Natural killer cell (primary cell): ENCODE measurements at regions not wholly inside any gene's neighbourhood (a gene's known extent, or its start where the extent isn't known, plus 50 kb on each side); places are given as distances from the start of the nearest gene placed in this dataset.

ENCODE experiments used
- ATAC-seq, 3 donors: fragments of 150-1000 bp in 2 of 3; fragments of 200-7000 bp in 1 of 3; cut with Tn5 transposase; 1 replicate in 1 of 3; 2 replicates in 2 of 3; pipeline ENCODE4 v1.10.0; 2021; ENCODE audit warnings: mild to moderate bottlenecking in 2 of 3, moderate library complexity in 2 of 3
- DNase-seq, 2 donors: peaks; one replicate each; pipeline versions ENCODE4 v3.0.0 to v3.0.0-alpha.2; 2013 to 2021; ENCODE audit warnings: mixed read lengths in 1 of 2
- H3K27ac ChIP-seq: one replicate; pipeline ENCODE4 v1.5.1; 2013; ENCODE audit warnings: mild to moderate bottlenecking, low read length
- H3K27me3 ChIP-seq: one replicate; pipeline ENCODE4 v1.6.1; 2013; ENCODE audit warnings: low read length; ENCODE audit not compliant: control insufficient read depth, insufficient read depth
- H3K36me3 ChIP-seq: one replicate; pipeline ENCODE4 v1.6.1; 2013; ENCODE audit warnings: low read length; ENCODE audit not compliant: control insufficient read depth, insufficient read depth
- H3K4me1 ChIP-seq: one replicate; pipeline ENCODE4 v1.6.1; 2013; ENCODE audit warnings: low read length; ENCODE audit not compliant: control insufficient read depth, insufficient read depth
- H3K4me3 ChIP-seq: one replicate; pipeline ENCODE4 v1.5.1; 2013; ENCODE audit warnings: low read length
- H3K9me3 ChIP-seq: one replicate; pipeline ENCODE4 v1.6.1; 2013; ENCODE audit warnings: low read length; ENCODE audit not compliant: control insufficient read depth, insufficient read depth
- H3K27ac Mint-ChIP-seq, 2 donors: one replicate each; pipeline ENCODE4 v1.8.0; 2022; ENCODE audit warnings: mild to moderate bottlenecking in 2 of 2, mixed read lengths in 2 of 2, moderate library complexity in 1 of 2
- H3K27me3 Mint-ChIP-seq, 2 donors: one replicate each; pipeline ENCODE4 v1.8.0; 2022; ENCODE audit warnings: low read depth in 2 of 2, mixed read lengths in 2 of 2
- H3K36me3 Mint-ChIP-seq: one replicate; pipeline ENCODE4 v1.8.0; 2022; ENCODE audit warnings: mixed read lengths
- H3K4me1 Mint-ChIP-seq, 2 donors: one replicate each; pipeline ENCODE4 v1.8.0; 2022; ENCODE audit warnings: mixed read lengths in 2 of 2
- H3K4me3 Mint-ChIP-seq: one replicate; pipeline ENCODE4 v1.8.0; 2022; ENCODE audit warnings: mild to moderate bottlenecking, moderate library complexity, mixed read lengths
- H3K9me3 Mint-ChIP-seq, 2 donors: one replicate each; pipeline ENCODE4 v1.8.0; 2022; ENCODE audit warnings: mixed read lengths in 2 of 2
- WGBS: methylation state at CpG from one replicate; pipeline ENCODE4 v1.1.7; 2013; ENCODE audit warnings: missing lambda C conversion rate; ENCODE audit not compliant: insufficient coverage; 5-methylcytosine and 5-hydroxymethylcytosine counted together
- intact Hi-C: fragments of 100-400 bp; cut with micrococcal nuclease; formaldehyde crosslinking; loops from one replicate; pipeline ENCODE4 v1.14.2; 2022
- TF ChIP-seq, protein P1 (sequence below): fragments of 200-600 bp; IDR thresholded peaks from one replicate; pipeline ENCODE4 v1.8.0; 2022; ENCODE audit warnings: antibody characterized with exemption

DNA sequence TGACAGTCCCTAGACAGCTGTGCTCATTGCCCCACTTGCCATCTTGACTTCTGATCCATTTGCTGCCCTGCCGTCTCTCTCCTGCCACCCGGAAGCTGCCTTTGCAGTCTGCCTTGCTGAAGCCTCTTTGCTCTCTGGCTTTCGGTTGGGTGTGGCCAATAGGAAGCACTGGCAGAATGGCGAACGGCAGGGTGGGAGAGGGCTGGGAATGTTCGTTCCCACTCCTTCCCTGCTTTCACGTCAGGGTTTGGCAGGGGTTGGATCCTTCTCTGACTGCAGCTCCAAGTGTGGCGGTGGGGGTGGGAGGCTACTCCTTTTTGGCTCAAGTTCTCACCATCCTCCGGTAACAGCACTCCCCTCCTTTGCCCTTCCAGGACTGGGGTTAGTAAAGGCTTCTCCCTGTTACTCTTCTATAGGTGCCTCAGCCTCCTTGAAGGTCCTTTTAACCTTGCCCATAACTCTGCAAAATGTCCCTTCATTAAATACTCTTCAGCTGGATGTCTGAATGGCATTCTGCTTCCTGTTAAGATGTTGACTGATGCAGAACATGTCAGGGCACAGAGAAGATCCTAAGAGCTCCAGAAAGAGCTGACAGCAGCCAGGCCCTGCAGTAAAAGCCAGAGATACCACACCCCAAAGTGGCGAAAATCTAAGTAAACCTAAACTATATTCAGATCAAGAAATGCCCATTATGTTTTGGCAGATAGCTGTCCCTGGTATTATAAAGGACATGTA is 299.7 kb downstream of the CDCA7 start:
- intact Hi-C loops = no loop called here
- ATAC-seq = no peak
- Histone ChIP-seq H3K4me3 (no peak overlapping the region), H3K9me3 (no peaks in the 10 kb centered on the region), H3K4me1 (no peaks in the 10 kb centered on the region), H3K36me3 (no peaks in the 10 kb centered on the region), H3K27me3 (no peaks in the 10 kb centered on the region), H3K27ac (no peak overlapping the region)
- Mint-ChIP-seq H3K4me1 (no peaks in the 10 kb centered on the region), H3K4me3 (no peak overlapping the region), H3K36me3 (no peaks in the 10 kb centered on the region), H3K27me3 (peaks cover 11 to 24% of the 10 kb centered on the region in 2 donors), H3K27ac (no peak overlapping the region), H3K9me3 (no peaks in the 10 kb centered on the region)
- no peak for DNase-seq
- 72% methylated on average over 7 of the region's 10 CpGs for WGBS
- TF ChIP-seq, protein P1, sequence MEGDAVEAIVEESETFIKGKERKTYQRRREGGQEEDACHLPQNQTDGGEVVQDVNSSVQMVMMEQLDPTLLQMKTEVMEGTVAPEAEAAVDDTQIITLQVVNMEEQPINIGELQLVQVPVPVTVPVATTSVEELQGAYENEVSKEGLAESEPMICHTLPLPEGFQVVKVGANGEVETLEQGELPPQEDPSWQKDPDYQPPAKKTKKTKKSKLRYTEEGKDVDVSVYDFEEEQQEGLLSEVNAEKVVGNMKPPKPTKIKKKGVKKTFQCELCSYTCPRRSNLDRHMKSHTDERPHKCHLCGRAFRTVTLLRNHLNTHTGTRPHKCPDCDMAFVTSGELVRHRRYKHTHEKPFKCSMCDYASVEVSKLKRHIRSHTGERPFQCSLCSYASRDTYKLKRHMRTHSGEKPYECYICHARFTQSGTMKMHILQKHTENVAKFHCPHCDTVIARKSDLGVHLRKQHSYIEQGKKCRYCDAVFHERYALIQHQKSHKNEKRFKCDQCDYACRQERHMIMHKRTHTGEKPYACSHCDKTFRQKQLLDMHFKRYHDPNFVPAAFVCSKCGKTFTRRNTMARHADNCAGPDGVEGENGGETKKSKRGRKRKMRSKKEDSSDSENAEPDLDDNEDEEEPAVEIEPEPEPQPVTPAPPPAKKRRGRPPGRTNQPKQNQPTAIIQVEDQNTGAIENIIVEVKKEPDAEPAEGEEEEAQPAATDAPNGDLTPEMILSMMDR = no peak

DNA sequence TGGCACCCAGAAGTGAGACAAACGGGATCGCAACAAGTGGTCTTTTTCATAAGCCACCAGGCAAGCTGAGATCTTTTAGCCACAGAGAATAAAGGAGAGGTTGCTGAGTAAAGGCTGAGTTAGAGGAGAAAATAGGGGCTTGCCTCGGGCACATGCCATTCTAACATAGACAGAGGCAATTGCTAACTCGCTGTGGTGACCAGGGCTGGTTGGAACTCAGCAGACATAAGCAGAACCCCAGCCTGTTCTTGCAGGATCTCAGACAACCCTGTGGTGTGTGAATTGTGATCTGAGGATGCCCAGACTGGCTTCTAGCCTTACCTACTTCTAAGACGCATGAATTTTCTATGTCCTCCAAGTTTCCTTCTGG is 300.2 kb downstream of the CDCA7 start:
- H3K9me3 Mint-ChIP-seq = no peaks in the 10 kb centered on the region
- H3K4me1 Mint-ChIP-seq = no peaks in the 10 kb centered on the region
- 89% methylated on average over 5 of the region's 5 CpGs for WGBS
- H3K36me3 Mint-ChIP-seq = no peaks in the 10 kb centered on the region
- H3K27ac ChIP-seq = no peak overlapping the region
- H3K27me3 Mint-ChIP-seq = peaks cover 10 to 18% of the 10 kb centered on the region in 2 donors
- H3K4me1 ChIP-seq = no peaks in the 10 kb centered on the region
- no peak overlapping the region for H3K4me3 ChIP-seq
- no peak overlapping the region for H3K27ac Mint-ChIP-seq
- ATAC-seq = no peak
- H3K4me3 Mint-ChIP-seq = no peak overlapping the region
- no peaks in the 10 kb centered on the region for H3K27me3 ChIP-seq
- intact Hi-C loops = no loop called here
- H3K36me3 ChIP-seq = no peaks in the 10 kb centered on the region
- TF ChIP-seq, protein P1 = no peak
- no peak for DNase-seq
- H3K9me3 ChIP-seq = no peaks in the 10 kb centered on the region

DNA sequence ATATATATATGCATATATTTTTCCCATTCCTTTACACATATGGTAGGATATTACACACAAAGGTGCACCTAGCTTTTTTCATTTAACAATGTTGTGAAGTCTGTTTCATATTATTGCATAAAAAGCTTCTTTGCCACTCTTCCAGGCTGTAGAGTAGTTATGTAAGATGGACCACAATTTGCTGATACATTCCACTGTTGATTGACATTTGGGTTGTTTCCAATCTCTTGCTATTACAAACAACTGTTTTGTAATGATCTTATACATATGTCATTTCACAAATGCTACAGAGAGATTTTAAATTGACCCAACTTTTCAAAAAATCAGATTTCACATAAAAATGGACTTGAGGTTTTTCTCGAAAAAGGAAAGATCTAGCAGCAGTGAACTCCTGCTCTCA is 301.4 kb downstream of the CDCA7 start:
- ATAC-seq = no peak
- no peak overlapping the region for H3K4me3 ChIP-seq
- Mint-ChIP-seq H3K27me3 (peaks cover 10 to 25% of the 10 kb centered on the region in 2 donors), H3K4me1 (no peaks in the 10 kb centered on the region), H3K36me3 (no peaks in the 10 kb centered on the region), H3K9me3 (no peaks in the 10 kb centered on the region), H3K27ac (no peak overlapping the region), H3K4me3 (no peak overlapping the region)
- no peaks in the 10 kb centered on the region for H3K4me1 ChIP-seq
- H3K9me3 ChIP-seq = no peaks in the 10 kb centered on the region
- intact Hi-C loops = no loop called here
- WGBS = 25% methylated on average over 1 of the region's 1 CpG
- H3K27ac ChIP-seq = no peak overlapping the region
- TF ChIP-seq, protein P1 = no peak
- H3K27me3 ChIP-seq = no peaks in the 10 kb centered on the region
- DNase-seq = no peak
- H3K36me3 ChIP-seq = no peaks in the 10 kb centered on the region
